GM12891 (cell line): ENCODE measurements at regions not wholly inside any gene's neighbourhood (a gene's known extent, or its start where the extent isn't known, plus 50 kb on each side); places are given as distances from the start of the nearest gene placed in this dataset.

Source experiments
- DNase-seq: peaks from one replicate; pipeline ENCODE4 v3.0.0; 2011; ENCODE audit warnings: low spot score; ENCODE audit not compliant: insufficient read length
- FAIRE-seq: peaks from 2 replicates; lab custom pipeline; 2011; peaks lifted over from hg19 to GRCh38; lab: Jason Lieb, UNC
- PAX5 ChIP-seq: IDR thresholded peaks from 2 replicates; pipeline ENCODE4 v1.6.1; 2011; ENCODE audit warnings: low read length, moderate library complexity, mild to moderate bottlenecking; ENCODE audit not compliant: insufficient read depth, severe bottlenecking
- POLR2A ChIP-seq: IDR thresholded peaks from 2 replicates; pipeline ENCODE4 v1.6.1; 2011; ENCODE audit warnings: low read depth, low read length, control low read depth
- POLR2AphosphoS5 ChIP-seq: IDR thresholded peaks from 2 replicates; pipeline ENCODE4 v1.6.1; 2011; ENCODE audit warnings: low read depth, low read length, control low read depth
- POU2F2 ChIP-seq: IDR thresholded peaks from 2 replicates; pipeline ENCODE4 v1.6.1; 2011; ENCODE audit warnings: low read depth, mild to moderate bottlenecking, control low read depth, low read length, moderate library complexity
- SPI1 ChIP-seq: IDR thresholded peaks from 2 replicates; pipeline ENCODE4 v1.6.1; 2011; ENCODE audit warnings: low read depth, low read length, control low read depth
- TAF1 ChIP-seq: IDR thresholded peaks from 2 replicates; pipeline ENCODE4 v1.6.1; 2011; ENCODE audit warnings: low read depth, low read length, control low read depth

DNA sequence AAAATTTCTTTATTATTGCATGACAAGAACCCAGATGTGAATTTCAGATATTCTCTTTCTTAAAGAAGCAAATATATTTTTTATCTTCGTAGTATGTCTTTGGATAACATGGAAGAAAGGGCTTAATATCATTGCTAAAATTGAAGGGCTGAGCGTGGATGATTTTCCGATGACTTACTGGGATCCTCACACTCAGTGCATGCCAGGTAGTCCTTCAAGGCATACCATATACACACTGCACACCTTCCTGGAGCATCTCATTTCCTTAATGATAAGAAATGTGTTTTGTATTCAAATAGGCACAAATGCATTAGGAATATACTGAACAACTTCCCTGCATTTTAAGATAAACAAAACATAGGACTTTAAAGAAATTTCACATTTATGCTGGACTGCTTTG is 193.9 kb upstream of the MAP3K7 start:
- DNase-seq (no peak), FAIRE-seq (no peak)
- TF ChIP-seq PAX5, result no peak

DNA sequence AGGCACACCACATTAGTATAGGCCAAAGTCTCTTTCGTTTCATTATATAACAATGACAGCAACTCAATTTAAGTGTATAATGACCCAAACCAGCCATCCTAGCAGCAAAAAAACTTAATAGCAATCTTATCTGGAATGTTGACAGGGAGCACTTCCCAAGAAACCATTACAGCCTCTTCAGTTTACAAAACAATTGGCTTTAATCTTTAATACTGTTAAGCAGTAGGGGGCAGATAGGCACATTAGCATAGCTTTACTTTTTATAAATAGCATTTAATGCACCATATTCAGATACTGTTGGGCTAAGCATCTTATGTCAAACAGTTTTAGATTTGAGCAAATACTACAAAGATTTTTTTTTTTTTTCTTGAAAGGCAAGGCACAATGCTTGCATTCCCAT is 193.3 kb upstream of the MAP3K7 start:
- TF ChIP-seq POU2F2 (no peak), TAF1 (no peak), PAX5 (no peak), SPI1 (no peak), POLR2AphosphoS5 (no peak), POLR2A (no peak)
- DNase-seq, result no peak
- FAIRE-seq, result no peak

DNA sequence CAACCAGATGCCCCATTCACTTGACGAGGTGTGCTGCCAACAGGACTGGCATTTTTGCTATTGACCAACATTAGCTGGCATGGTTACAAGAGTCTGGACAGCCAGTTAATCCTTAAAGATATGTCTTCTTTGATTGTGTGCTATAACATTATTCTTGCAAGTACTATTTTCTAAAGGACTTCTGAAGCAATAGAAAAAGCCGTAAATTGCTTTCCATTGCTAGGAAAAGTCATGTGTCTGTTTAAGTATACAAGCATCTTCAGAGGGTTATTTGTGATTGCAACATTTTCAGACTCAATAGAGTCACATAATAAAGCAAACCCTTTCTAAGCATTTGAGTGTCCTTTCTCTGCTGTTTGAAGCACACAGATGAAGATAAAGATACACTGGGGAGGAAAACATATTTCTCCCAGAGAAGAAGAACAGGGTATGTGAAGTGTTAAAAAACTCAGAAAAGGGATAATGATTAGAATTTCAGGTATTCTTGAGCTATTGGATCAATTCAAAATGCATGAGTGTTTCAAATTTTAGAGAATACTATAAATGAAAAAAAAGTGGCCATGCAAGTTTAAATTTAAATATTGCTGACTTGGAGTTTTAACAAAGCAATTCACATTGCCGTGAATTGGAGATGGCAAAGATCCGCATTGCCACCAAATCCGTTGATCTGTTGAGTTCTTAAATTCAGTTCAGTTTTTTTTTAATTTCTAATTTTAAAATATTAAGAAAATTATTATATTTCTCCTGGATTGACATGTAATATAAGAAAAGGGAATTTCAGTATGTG is 191.7 kb upstream of the MAP3K7 start:
- no peak for DNase-seq
- TF ChIP-seq POLR2A (no peak), TAF1 (no peak), POU2F2 (no peak), POLR2AphosphoS5 (no peak), SPI1 (no peak), PAX5 (no peak)
- no peak for FAIRE-seq

DNA sequence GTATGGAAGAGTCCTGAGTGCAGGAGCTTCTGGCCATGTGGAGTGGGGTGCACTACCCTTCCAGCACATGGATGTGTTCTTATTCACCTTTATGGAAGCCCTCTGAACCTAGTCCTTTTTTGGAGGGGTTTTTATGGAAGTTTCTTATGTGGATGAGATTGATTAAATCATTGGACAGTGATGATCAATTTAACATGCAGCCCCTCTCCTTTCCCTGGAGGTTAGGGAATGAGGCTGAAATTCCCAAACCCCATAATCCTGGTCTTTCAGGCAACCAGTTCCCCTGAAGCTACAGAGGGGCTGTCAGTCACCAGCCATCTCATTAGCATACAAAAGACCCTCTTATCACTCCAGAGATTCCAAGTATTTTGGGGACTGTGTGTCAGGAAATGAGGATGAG is 183.9 kb upstream of the MAP3K7 start:
- DNase-seq (no peak), FAIRE-seq (no peak)
- no peak for TF ChIP-seq POLR2AphosphoS5
- no peak for TF ChIP-seq PAX5
- TF ChIP-seq TAF1, result no peak
- no peak for TF ChIP-seq SPI1
- TF ChIP-seq POLR2A, result no peak
- no peak for TF ChIP-seq POU2F2

DNA sequence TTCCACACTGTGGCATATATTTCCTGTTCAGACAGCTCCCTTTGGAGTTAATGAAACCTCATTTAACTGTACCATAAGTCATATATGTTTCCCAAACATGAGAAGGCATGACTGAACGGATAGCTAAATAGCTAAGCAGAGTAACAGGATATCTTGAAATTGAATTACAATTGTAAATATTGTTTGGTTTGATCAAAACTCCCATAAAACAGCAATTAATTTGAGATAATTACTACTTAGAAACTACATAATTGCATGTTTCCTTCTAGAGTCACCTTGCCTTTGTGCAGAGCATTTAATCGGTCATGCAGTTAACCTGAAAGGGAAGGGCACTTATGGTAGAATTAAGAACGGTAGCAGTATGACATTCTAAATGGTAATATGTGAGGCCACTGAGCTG is 179.0 kb upstream of the MAP3K7 start:
- DNase-seq, result no peak
- no peak for TF ChIP-seq POU2F2
- TF ChIP-seq POLR2A, result no peak
- no peak for TF ChIP-seq POLR2AphosphoS5
- TF ChIP-seq PAX5, result no peak
- TF ChIP-seq SPI1, result no peak
- no peak for FAIRE-seq

DNA sequence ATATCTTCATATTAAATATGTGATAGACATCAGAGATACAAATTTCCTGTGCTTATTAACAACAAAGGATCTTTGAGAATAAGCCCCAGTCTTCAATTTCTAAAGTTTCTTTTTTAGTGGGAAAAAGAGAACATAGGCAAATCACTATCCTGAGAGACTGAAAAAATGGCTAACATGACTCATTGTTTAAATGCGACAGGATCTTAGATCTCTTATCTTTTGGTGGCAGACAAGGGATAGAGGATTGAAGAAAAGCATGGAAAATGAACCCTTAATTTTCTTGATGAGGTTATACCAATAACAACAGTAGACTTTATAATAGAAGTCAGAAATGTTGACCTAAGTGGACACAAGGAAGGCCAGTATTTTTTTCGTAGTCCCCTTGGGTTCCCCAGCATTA is 178.6 kb upstream of the MAP3K7 start:
- DNase-seq (no peak), FAIRE-seq (no peak)
- TF ChIP-seq TAF1 (no peak), POU2F2 (no peak), POLR2A (no peak), SPI1 (no peak), PAX5 (no peak), POLR2AphosphoS5 (no peak)

DNA sequence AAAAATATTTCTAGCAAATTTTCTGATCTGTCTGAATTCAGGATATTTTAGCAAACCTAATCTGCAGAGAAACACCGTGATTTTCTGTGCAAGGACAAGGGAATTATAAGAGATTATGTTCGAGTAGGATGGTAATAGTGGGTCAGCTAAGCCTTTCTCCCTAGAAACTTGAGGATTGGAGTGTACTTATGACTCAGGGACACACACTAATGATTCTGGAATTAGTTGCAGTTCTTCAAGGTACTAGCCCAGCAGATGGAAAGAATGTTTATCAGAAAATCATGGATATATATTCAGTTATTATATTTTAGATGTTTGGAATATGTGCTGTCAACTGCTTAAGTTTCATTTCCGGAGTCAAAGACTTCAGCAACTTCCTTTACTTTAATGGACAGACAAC is 177.1 kb upstream of the MAP3K7 start:
- TF ChIP-seq SPI1 (no peak), PAX5 (no peak), POU2F2 (no peak), POLR2AphosphoS5 (no peak), POLR2A (no peak), TAF1 (no peak)
- DNase-seq (no peak), FAIRE-seq (no peak)

DNA sequence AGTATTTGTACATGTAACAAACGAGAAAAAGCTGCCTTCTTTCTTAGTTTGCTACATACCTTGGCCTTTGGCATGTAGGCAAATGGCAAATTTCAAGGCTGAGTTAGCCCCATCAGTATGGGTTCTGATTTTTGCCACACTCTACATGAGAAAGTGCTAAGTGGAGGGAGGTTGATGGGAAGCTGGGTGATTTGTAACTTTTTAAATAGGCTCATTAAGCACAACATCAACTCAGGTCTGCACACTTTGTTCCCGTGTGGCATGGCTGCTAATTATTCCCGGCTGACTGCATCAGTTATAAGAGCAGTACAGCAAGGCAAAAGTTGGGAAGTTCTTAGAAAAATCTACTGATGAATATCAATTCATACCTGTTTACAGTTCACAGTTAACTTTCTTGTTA is 172.8 kb upstream of the MAP3K7 start:
- FAIRE-seq (no peak), DNase-seq (no peak)
- TF ChIP-seq POLR2A (no peak), POLR2AphosphoS5 (no peak), POU2F2 (no peak)

DNA sequence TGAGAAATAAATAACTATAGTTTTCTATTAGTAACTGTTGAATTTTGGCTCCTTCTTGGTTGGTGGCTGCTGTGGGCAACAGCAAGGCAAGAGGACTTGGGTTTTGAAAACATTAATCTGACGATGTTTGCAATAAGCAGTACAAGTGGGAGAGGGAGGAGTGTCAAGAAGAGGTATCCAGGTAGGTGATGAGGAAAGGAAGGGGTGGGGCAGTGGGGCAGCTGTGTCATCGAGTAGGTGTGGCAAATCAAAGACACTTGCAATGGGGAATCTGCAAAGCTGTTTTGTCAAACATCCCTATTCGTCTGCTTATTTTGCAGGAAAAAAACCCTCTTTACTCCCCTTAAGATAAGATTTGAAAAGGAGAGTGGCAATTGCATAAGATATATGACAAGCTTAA is 171.9 kb upstream of the MAP3K7 start:
- DNase-seq, result no peak
- TF ChIP-seq POU2F2 (no peak), TAF1 (no peak), POLR2AphosphoS5 (no peak), POLR2A (no peak), PAX5 (no peak), SPI1 (no peak)
- no peak for FAIRE-seq

DNA sequence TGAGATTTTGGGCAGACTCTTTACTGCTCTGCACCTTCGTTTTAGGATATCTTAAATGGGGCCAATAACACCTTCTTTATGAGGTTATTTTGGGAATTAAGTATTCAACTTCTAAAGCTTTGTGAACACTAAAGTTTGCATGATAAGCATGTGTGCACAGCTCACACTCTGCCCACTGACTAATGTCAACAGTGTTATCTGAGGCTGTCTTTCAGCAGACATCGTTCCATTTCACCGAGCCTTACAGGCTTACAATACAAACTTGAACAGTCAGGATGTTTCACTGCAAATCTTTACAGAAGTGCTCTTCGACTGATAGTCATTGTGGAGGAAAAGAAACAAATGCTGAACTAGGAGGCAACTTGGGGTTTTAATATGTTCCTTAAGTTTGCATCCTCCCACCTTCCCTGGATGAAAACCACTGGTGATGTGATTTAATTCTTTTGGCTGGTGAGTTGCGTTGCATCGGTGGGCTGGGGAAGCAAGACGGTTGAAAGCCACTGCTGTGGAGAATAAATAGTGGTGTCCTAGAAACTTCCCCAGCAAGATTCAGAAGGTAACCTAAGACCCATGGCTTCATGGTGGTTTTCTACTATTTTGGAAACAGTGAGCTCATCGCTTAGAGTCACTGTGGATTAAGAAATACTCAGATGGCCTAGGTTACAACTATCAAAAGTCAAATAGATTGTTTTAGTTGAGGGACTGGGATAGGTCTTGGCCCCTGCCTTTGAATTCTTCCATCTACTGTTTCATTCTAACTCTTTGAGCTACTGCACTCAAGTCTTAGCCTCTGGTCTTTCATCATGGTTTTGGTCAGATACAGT is 167.2 kb upstream of the MAP3K7 start:
- TF ChIP-seq POLR2AphosphoS5 (no peak), SPI1 (no peak), TAF1 (no peak), POLR2A (no peak), POU2F2 (no peak), PAX5 (no peak)
- no peak for FAIRE-seq
- DNase-seq, result no peak

DNA sequence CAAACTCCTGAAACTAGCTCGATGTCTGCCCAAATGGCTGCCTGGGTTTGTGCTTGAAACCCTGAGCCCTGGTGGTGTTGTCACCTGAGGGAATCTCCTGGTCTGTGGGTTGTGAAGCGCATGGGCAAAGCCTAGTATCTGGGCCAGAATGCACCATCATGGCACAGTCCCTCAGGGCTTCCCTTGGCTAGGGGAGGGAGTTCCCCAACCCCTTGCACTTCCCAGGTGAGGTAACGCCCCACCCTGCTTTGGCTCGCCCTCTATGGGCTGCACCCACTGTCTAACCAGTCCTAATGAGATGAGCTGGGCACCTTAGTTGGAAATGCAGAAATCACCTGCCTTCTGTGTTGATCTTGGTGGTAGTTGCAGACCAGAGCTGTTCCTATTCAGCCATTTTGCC is 152.9 kb upstream of the MAP3K7 start:
- DNase-seq (no peak), FAIRE-seq (no peak)
- TF ChIP-seq POU2F2 (no peak), SPI1 (no peak), TAF1 (no peak), POLR2AphosphoS5 (no peak), POLR2A (no peak), PAX5 (no peak)
